ENCODE measurements at regions not wholly inside any gene's neighbourhood (a gene's known extent, or its start where the extent isn't known, plus 50 kb on each side); places are given as distances from the start of the nearest gene placed in this dataset.

- FAIRE-seq = no peak
- no peak for DNase-seq (ENCODE audit: insufficient read length, low spot score)
- TF ChIP-seq POLR2A (IDR thresholded peaks at IDR 0.05; ENCODE audit: low read depth, low read length) = no peak
These were observed 104.8 kb upstream of the CHRNA7 start for GRCh38 chr15:31925541-31925940.

GRCh38 chr15:31930967-31931366 is 99.3 kb upstream of the CHRNA7 start:
- no peak for FAIRE-seq
- TF ChIP-seq POLR2A (IDR thresholded peaks at IDR 0.05; ENCODE audit: low read depth, low read length) = no peak
- no peak for DNase-seq (ENCODE audit: insufficient read length, low spot score)

DNA sequence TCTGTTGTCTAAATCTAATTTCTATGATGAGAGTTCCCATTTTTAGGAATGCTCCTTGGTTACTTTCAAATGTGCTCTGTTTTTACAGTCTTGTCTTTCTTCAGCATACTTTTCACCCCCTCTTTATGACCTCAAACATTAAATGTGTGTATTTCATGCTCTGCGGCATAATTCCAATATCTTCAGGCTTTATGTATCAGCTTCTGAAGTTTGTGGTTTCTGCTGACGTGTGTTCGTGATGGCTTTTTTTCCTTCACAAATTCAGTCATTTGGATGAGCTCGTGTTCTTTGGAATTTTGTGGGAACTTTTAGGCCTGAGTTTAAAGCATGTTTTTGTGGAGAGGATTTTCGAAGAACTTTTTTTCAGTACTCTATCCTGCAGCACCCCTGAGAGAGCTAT is 97.7 kb upstream of the CHRNA7 start:
- FAIRE-seq (no peak), DNase-seq (ENCODE audit: insufficient read length, low spot score) (no peak)
- TF ChIP-seq POLR2A (IDR thresholded peaks at IDR 0.05; ENCODE audit: low read depth, low read length) = no peak

DNA sequence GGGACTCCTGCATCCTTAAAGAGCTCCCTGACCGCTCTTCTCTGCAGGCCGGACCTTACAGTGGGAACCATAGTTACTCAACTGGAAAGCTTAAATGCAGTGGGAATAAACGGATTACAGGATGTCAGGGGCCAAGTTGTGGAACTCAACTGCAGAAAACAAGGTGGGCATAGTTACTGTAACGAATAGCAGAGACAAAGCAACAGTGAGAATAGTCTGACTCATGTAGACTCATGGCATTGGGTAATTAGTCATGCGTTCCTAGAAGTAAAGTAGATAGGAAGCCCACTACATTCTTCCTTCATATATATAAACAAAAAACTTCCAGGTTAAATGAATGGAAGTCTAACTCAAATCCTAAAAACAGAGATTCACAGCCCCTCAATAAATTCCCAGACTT is 95.5 kb upstream of the CHRNA7 start:
- FAIRE-seq (no peak), DNase-seq (ENCODE audit: insufficient read length, low spot score) (no peak)
- no peak for TF ChIP-seq POLR2A (IDR thresholded peaks at IDR 0.05; ENCODE audit: low read depth, low read length)

- FAIRE-seq (no peak), DNase-seq (ENCODE audit: insufficient read length, low spot score) (no peak)
- no peak for TF ChIP-seq POLR2A (IDR thresholded peaks at IDR 0.05; ENCODE audit: low read depth, low read length)
These were observed 76.8 kb upstream of the CHRNA7 start for GRCh38 chr15:31953478-31953877.

GRCh38 chr15:31954374-31955172 is 75.7 kb upstream of the CHRNA7 start:
- FAIRE-seq (no peak), DNase-seq (ENCODE audit: insufficient read length, low spot score) (no peak)
- TF ChIP-seq POLR2A (IDR thresholded peaks at IDR 0.05; ENCODE audit: low read depth, low read length) = no peak

GRCh38 chr15:31955734-31956133 is 74.6 kb upstream of the CHRNA7 start:
- no peak for TF ChIP-seq POLR2A (IDR thresholded peaks at IDR 0.05; ENCODE audit: low read depth, low read length)
- FAIRE-seq (no peak), DNase-seq (ENCODE audit: insufficient read length, low spot score) (no peak)

DNA sequence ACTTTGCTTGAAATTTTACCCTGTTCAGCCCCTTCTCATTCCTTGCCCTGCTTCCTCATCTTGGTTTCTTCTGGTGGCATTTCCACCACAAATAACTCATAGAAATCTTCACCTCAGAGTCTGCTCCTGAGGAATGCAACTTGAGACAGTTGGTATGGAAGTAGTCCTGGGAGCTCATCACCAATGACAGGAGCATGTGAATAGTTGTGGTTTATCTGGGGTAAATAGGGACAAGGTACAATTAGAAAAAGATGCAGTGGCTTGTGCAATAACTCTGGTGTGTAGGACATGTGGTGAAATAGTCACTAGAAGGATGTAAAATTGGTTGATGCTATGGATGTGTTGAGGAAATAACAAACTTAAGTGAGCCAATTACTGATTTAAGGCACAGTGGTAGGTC is 72.7 kb upstream of the CHRNA7 start:
- DNase-seq (ENCODE audit: insufficient read length, low spot score) (no peak), FAIRE-seq (no peak)
- TF ChIP-seq POLR2A (IDR thresholded peaks at IDR 0.05; ENCODE audit: low read depth, low read length) = no peak

GRCh38 chr15:31964586-31965307 is 65.6 kb upstream of the CHRNA7 start:
- no peak for TF ChIP-seq POLR2A (IDR thresholded peaks at IDR 0.05; ENCODE audit: low read depth, low read length)
- DNase-seq (ENCODE audit: insufficient read length, low spot score) (no peak), FAIRE-seq (no peak)

DNA sequence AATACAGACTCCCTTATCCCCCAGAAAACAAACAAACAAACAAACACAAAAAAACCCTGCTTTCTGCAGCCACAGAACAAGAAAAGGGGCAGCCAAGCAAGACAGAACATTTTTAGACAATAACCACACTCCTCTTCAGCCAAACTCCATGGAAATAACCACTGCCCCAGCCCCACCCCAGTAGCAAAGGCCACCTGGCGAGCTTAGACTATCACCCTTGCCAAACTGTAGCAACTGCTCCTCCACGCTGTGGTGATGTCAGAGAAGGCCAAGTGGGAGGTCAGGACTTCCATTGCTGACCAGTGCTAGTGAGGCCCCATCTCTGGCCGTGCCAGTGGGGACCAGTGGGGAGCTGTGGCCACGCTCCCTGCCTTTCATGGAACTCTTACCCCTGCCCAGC is 60.3 kb upstream of the CHRNA7 start:
- no peak for FAIRE-seq
- no peak for TF ChIP-seq POLR2A (IDR thresholded peaks at IDR 0.05; ENCODE audit: low read depth, low read length)
- no peak for DNase-seq (ENCODE audit: insufficient read length, low spot score)

DNA sequence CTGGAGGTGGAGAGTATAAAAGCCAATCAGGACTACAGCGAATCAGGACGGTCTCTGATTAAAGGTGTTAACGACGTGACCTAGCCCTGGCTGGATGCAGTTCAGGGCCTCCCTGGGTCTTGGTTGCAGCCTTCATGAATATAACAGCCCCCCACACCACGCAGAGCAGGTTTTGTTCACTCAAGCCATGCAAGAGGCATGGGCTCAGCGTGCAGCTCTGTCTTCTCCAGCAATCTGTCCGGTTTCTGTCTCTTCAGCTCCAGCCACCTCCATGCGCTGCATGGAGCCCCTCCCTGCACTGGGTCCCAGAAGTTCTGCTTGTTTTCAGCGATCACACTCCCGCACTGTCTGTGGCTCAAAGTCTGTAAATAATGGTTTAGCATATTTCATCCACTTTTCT is 57.1 kb upstream of the CHRNA7 start:
- DNase-seq (ENCODE audit: insufficient read length, low spot score) (no peak), FAIRE-seq (no peak)
- TF ChIP-seq POLR2A (IDR thresholded peaks at IDR 0.05; ENCODE audit: low read depth, low read length) = no peak

DNA sequence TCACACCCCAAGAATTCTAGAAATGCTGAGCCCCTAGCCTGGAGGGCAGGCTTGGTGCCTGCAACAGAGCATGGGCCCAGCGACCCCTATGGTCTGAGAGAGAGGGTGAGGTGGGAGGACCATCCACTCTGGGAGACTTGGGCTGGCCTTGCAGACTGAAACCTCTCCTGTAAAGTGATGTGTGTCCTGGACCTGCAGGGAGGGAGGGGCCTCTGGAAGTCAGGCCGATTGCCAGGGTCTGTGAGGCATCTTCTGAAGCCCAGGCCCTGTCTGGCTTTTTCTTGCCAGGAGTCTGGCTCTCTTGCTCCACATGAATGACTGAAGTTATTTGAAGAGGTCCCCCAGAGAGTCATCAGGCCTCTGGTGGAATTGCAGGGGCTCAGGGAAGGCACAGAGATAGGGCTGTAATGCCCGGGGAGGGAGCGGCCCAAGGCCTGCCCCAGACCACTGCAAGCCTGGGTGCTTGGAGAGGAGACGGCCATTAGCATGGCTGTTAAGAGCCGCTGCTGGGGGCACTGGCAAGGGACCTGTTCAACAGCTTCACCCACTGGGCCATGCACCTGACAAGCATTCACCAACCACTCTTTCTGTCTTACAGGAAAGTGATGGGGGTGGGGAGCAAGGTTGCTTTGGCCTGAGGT is 56.0 kb upstream of the CHRNA7 start:
- no peak for FAIRE-seq
- no peak for DNase-seq (ENCODE audit: insufficient read length, low spot score)
- no peak for TF ChIP-seq POLR2A (IDR thresholded peaks at IDR 0.05; ENCODE audit: low read depth, low read length)

GRCh38 chr15:31974855-31975829 is 55.2 kb upstream of the CHRNA7 start:
- FAIRE-seq (no peak), DNase-seq (ENCODE audit: insufficient read length, low spot score) (no peak)
- no peak for TF ChIP-seq POLR2A (IDR thresholded peaks at IDR 0.05; ENCODE audit: low read depth, low read length)
